Caco-2 (cell line): ENCODE measurements at regions not wholly inside any gene's neighbourhood (a gene's known extent, or its start where the extent isn't known, plus 50 kb on each side); places are given as distances from the start of the nearest gene placed in this dataset.

Source experiments
- BruUV-seq: library from RNA; stranded (reverse); fragments of 400-500 nt; replicated peaks from 2 replicates; lab custom pipeline; 2021; lab: Mats Ljungman, UMichigan
- CTCF ChIA-PET: fragments of 300-600 bp; sonication (Branson Sonifier 250); formaldehyde crosslinking; loops from one replicate; lab custom pipeline; 2022; ENCODE audit warnings: antibody characterized with exemption; lab: Charles Lee
- POLR2A ChIA-PET: fragments of 300-600 bp; sonication (Branson Sonifier 250); formaldehyde crosslinking; loops from one replicate; lab custom pipeline; 2022; ENCODE audit warnings: antibody characterized with exemption; lab: Charles Lee
- DNase-seq, 2 experiments: peaks; one replicate each; pipeline versions ENCODE4 v3.0.0 to v3.0.0-alpha.2; 2020 to 2022
- H3K27me3 ChIP-seq: replicated peaks from 2 replicates; pipeline ENCODE4 v1.6.0; 2011; ENCODE audit warnings: low read length; ENCODE audit not compliant: control insufficient read depth, insufficient read depth
- H3K36me3 ChIP-seq: 2 replicates; pipeline ENCODE4 v1.5.1; 2011; ENCODE audit warnings: low read length; ENCODE audit not compliant: control insufficient read depth, insufficient read depth
- H3K4me1 ChIP-seq: fragments of 250-450 bp; sonication (Bioruptor Pico); 2 replicates; pipeline ENCODE4 v1.5.1; 2020; ENCODE audit warnings: mild to moderate bottlenecking
- H3K4me3 ChIP-seq: 2 replicates; pipeline ENCODE4 v1.5.1; 2011; ENCODE audit warnings: low read depth, mild to moderate bottlenecking, control low read depth, low read length
- H3K9me3 ChIP-seq: fragments of 250-450 bp; sonication (Bioruptor Pico); 2 replicates; pipeline ENCODE4 v1.5.1; 2020; ENCODE audit warnings: mild to moderate bottlenecking, moderate library complexity
- H3K27ac Mint-ChIP-seq: one replicate; pipeline ENCODE4 v1.8.0; 2022; ENCODE audit warnings: mixed read lengths; ENCODE audit not compliant: unreplicated experiment
- H3K27me3 Mint-ChIP-seq: one replicate; pipeline ENCODE4 v1.8.0; 2022; ENCODE audit warnings: mixed read lengths; ENCODE audit not compliant: insufficient read depth, unreplicated experiment
- H3K36me3 Mint-ChIP-seq: one replicate; pipeline ENCODE4 v1.8.0; 2022; ENCODE audit warnings: mild to moderate bottlenecking, mixed read lengths; ENCODE audit not compliant: insufficient read depth, unreplicated experiment
- H3K4me1 Mint-ChIP-seq: one replicate; pipeline ENCODE4 v1.8.0; 2022; ENCODE audit warnings: low read depth, mixed read lengths; ENCODE audit not compliant: unreplicated experiment
- H3K4me3 Mint-ChIP-seq: one replicate; pipeline ENCODE4 v1.8.0; 2022; ENCODE audit warnings: mild to moderate bottlenecking, moderate library complexity, mixed read lengths; ENCODE audit not compliant: unreplicated experiment
- H3K9me3 Mint-ChIP-seq: one replicate; pipeline ENCODE4 v1.8.0; 2022; ENCODE audit warnings: mixed read lengths; ENCODE audit not compliant: unreplicated experiment
- intact Hi-C: fragments of 100-400 bp; cut with micrococcal nuclease; formaldehyde crosslinking; loops from one replicate; pipeline ENCODE4 v1.10.0; 2022; ENCODE audit not compliant: unreplicated experiment
- TF ChIP-seq, protein P1 (sequence below), 2 experiments: fragments of 200-600 bp in 1 of 2; IDR thresholded peaks; 1 replicate in 1 of 2; 2 replicates in 1 of 2; pipeline versions ENCODE4 v1.5.1 to v1.8.0; 2011 to 2022; ENCODE audit warnings: antibody characterized with exemption in 1 of 2, control low read depth in 1 of 2, inconsistent platforms in 1 of 2, low read depth in 1 of 2, low read length in 1 of 2, mild to moderate bottlenecking in 1 of 2, moderate library complexity in 1 of 2; ENCODE audit not compliant: insufficient read depth in 1 of 2, severe bottlenecking in 1 of 2, unreplicated experiment in 1 of 2

DNA sequence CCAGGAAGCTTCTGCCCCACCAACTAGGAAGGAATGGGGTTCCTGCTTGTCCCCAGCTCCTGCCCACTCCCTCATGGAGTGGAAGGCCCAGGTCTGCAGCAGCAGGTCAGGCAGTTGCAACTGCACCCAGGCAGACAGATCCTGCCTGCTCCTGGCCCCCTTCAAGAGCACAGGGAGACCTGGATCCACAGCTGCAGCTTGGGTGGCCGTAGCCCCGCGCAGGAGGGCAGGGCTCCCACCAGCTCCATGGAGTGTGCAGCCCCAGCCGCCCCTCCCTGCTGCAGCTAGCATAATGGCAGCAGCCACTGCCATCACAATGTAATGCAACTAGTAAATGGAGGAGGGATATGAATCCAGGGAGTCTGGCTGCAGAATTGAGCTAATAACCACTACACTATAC is 187.5 kb upstream of the PLET1 start:
- TF ChIP-seq, protein P1, sequence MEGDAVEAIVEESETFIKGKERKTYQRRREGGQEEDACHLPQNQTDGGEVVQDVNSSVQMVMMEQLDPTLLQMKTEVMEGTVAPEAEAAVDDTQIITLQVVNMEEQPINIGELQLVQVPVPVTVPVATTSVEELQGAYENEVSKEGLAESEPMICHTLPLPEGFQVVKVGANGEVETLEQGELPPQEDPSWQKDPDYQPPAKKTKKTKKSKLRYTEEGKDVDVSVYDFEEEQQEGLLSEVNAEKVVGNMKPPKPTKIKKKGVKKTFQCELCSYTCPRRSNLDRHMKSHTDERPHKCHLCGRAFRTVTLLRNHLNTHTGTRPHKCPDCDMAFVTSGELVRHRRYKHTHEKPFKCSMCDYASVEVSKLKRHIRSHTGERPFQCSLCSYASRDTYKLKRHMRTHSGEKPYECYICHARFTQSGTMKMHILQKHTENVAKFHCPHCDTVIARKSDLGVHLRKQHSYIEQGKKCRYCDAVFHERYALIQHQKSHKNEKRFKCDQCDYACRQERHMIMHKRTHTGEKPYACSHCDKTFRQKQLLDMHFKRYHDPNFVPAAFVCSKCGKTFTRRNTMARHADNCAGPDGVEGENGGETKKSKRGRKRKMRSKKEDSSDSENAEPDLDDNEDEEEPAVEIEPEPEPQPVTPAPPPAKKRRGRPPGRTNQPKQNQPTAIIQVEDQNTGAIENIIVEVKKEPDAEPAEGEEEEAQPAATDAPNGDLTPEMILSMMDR (IDR thresholded peaks at IDR 0.05; ENCODE audit: insufficient read depth in 1 of 2, low read depth in 1 of 2, low read length in 1 of 2, severe bottlenecking in 1 of 2, unreplicated experiment in 1 of 2), result no peak

DNA sequence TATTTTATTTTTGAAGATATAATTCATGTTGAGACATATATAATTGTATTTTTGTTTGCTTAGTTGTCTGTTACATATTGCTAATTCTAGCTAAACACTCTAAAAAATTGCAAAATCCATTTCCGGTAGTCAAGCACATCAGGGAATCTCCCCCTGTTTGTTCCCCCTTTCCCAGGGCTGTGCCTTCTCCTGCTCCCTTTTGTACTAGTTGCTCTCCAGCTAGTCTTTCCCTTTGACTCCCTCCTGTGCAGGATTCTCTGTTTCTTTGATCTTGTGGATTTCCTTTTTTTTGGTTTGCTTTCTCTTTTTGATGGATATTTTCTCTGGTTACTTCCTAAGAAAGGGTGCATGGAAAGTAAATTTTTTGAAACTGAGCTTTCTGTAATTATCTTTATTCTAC is 188.1 kb upstream of the PLET1 start:
- no peaks in the 10 kb centered on the region for H3K27me3 ChIP-seq
- H3K4me3 ChIP-seq, result no peak overlapping the region
- no peak for DNase-seq
- H3K9me3 Mint-ChIP-seq, result peaks cover 17% of the 10 kb centered on the region
- intact Hi-C loops, result no loop called here
- no peak overlapping the region for H3K4me3 Mint-ChIP-seq
- CTCF ChIA-PET, result no interaction called here
- peaks cover 28% of the 10 kb centered on the region for H3K27me3 Mint-ChIP-seq
- H3K36me3 ChIP-seq, result no peaks in the 10 kb centered on the region
- peaks cover 12% of the 10 kb centered on the region; the same call in 1 of the 2 replicates for H3K9me3 ChIP-seq
- no TSS peak for BruUV-seq
- H3K4me1 ChIP-seq, result no peaks in the 10 kb centered on the region
- TF ChIP-seq, protein P1 (IDR thresholded peaks at IDR 0.05; ENCODE audit: insufficient read depth in 1 of 2, low read depth in 1 of 2, low read length in 1 of 2, severe bottlenecking in 1 of 2, unreplicated experiment in 1 of 2), result no peak
- H3K36me3 Mint-ChIP-seq, result no peaks in the 10 kb centered on the region
- POLR2A ChIA-PET, result no interaction called here
- no peaks in the 10 kb centered on the region for H3K4me1 Mint-ChIP-seq
- no peak overlapping the region for H3K27ac Mint-ChIP-seq

More for the DNA sequence above, 187.5 kb upstream of the PLET1 start:
- peaks cover 12% of the 10 kb centered on the region; the same call in 1 of the 2 replicates for H3K9me3 ChIP-seq
- no peak overlapping the region for H3K27ac Mint-ChIP-seq
- DNase-seq, result no peak
- H3K4me1 Mint-ChIP-seq, result no peaks in the 10 kb centered on the region
- no peaks in the 10 kb centered on the region for H3K27me3 ChIP-seq
- no peak overlapping the region for H3K4me3 Mint-ChIP-seq
- no peaks in the 10 kb centered on the region for H3K36me3 Mint-ChIP-seq
- H3K36me3 ChIP-seq, result no peaks in the 10 kb centered on the region
- no peak overlapping the region for H3K4me3 ChIP-seq
- peaks cover 18% of the 10 kb centered on the region for H3K9me3 Mint-ChIP-seq
- H3K4me1 ChIP-seq, result no peaks in the 10 kb centered on the region
- intact Hi-C loops, result no loop called here
- CTCF ChIA-PET, result no interaction called here
- BruUV-seq, result no TSS peak
- peaks cover 28% of the 10 kb centered on the region for H3K27me3 Mint-ChIP-seq
- POLR2A ChIA-PET, result no interaction called here

DNA sequence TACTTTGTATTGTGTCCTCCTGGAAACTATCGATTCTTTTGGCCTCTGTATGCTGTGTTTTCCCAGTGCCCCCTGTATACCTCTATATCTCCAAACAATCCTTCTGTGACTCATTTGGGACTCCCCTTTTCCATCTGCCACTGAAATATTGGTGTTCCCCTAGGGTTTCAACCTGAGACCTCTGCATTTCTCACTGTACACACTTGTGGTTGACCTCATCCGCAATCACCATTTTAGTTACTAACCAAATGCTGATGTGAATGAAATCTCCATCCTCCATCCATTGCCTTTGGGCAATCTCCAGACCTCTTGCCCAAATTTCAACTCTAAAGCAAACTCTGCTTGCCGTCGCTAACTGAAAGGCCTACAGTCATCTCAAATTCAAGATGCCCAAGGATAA is 190.6 kb upstream of the PLET1 start:
- no peaks in the 10 kb centered on the region for H3K9me3 ChIP-seq
- no peak overlapping the region for H3K4me3 Mint-ChIP-seq
- H3K36me3 ChIP-seq, result no peaks in the 10 kb centered on the region
- no peak overlapping the region for H3K4me3 ChIP-seq
- no TSS peak for BruUV-seq
- CTCF ChIA-PET, result no interaction called here
- H3K27me3 ChIP-seq, result no peaks in the 10 kb centered on the region
- no peaks in the 10 kb centered on the region for H3K9me3 Mint-ChIP-seq
- TF ChIP-seq, protein P1 (IDR thresholded peaks at IDR 0.05; ENCODE audit: insufficient read depth in 1 of 2, low read depth in 1 of 2, low read length in 1 of 2, severe bottlenecking in 1 of 2, unreplicated experiment in 1 of 2), result no peak
- POLR2A ChIA-PET, result no interaction called here
- H3K4me1 Mint-ChIP-seq, result peaks cover 5% of the 10 kb centered on the region
- H3K27ac Mint-ChIP-seq, result no peak overlapping the region
- peaks cover 23% of the 10 kb centered on the region for H3K27me3 Mint-ChIP-seq
- no peak for DNase-seq
- H3K4me1 ChIP-seq, result no peaks in the 10 kb centered on the region
- intact Hi-C loops, result loop anchor here (10.0 kb wide), 1 partner anchor 236 kb away; no protein-coding TSS in a partner anchor
- no peaks in the 10 kb centered on the region for H3K36me3 Mint-ChIP-seq
